Naive B cell (primary cell): ENCODE measurements at regions not wholly inside any gene's neighbourhood (a gene's known extent, or its start where the extent isn't known, plus 50 kb on each side); places are given as distances from the start of the nearest gene placed in this dataset.

Experiments used
- ATAC-seq, 2 donors: fragments of 150-1000 bp; cut with Tn5 transposase; 2 replicates each; pipeline ENCODE4 v1.10.0; 2021; ENCODE audit warnings: low read depth in 2 of 2, mild to moderate bottlenecking in 2 of 2, moderate library complexity in 2 of 2
- DNase-seq: peaks from one replicate; pipeline ENCODE4 v3.0.0; 2022
- H3K27ac Mint-ChIP-seq, 6 donors: one replicate each; pipeline ENCODE4 v1.8.0; 2020 to 2022; ENCODE audit warnings: mild to moderate bottlenecking in 6 of 6, mixed read lengths in 6 of 6, moderate library complexity in 5 of 6, inconsistent platforms in 2 of 6
- H3K27me3 Mint-ChIP-seq, 3 donors: one replicate each; pipeline ENCODE4 v1.8.0; 2021 to 2022; ENCODE audit warnings: mixed read lengths in 3 of 3, mild to moderate bottlenecking in 1 of 3
- H3K36me3 Mint-ChIP-seq, 2 donors: one replicate each; pipeline ENCODE4 v1.8.0; 2020 to 2022; ENCODE audit warnings: mixed read lengths in 2 of 2, inconsistent platforms in 1 of 2, mild to moderate bottlenecking in 1 of 2
- H3K4me1 Mint-ChIP-seq, 3 donors: one replicate each; pipeline ENCODE4 v1.8.0; 2020 to 2022; ENCODE audit warnings: mixed read lengths in 3 of 3, inconsistent platforms in 1 of 3, mild to moderate bottlenecking in 1 of 3, moderate library complexity in 1 of 3
- H3K4me3 Mint-ChIP-seq, 8 donors: one replicate each; pipeline ENCODE4 v1.8.0; 2020 to 2022; ENCODE audit warnings: mild to moderate bottlenecking in 8 of 8, mixed read lengths in 8 of 8, moderate library complexity in 8 of 8, inconsistent platforms in 2 of 8
- H3K9me3 Mint-ChIP-seq, 7 donors: one replicate each; pipeline ENCODE4 v1.8.0; 2020 to 2022; ENCODE audit warnings: mixed read lengths in 7 of 7, mild to moderate bottlenecking in 5 of 7, inconsistent platforms in 2 of 7, moderate library complexity in 1 of 7

GRCh38 chr4:155434366-155434765 lies 57.6 kb upstream of the MAP9 start:
- no peak overlapping the region for H3K4me3 Mint-ChIP-seq
- no peak for ATAC-seq
- no peaks in the 10 kb centered on the region for H3K36me3 Mint-ChIP-seq
- H3K9me3 Mint-ChIP-seq: peaks cover 0 to under 1% (median 0%) of the 10 kb centered on the region in 7 donors
- DNase-seq: no peak
- no peaks in the 10 kb centered on the region for H3K4me1 Mint-ChIP-seq
- peaks cover 0 to 18% (median 12%) of the 10 kb centered on the region in 3 donors for H3K27me3 Mint-ChIP-seq
- no peak overlapping the region for H3K27ac Mint-ChIP-seq

DNA sequence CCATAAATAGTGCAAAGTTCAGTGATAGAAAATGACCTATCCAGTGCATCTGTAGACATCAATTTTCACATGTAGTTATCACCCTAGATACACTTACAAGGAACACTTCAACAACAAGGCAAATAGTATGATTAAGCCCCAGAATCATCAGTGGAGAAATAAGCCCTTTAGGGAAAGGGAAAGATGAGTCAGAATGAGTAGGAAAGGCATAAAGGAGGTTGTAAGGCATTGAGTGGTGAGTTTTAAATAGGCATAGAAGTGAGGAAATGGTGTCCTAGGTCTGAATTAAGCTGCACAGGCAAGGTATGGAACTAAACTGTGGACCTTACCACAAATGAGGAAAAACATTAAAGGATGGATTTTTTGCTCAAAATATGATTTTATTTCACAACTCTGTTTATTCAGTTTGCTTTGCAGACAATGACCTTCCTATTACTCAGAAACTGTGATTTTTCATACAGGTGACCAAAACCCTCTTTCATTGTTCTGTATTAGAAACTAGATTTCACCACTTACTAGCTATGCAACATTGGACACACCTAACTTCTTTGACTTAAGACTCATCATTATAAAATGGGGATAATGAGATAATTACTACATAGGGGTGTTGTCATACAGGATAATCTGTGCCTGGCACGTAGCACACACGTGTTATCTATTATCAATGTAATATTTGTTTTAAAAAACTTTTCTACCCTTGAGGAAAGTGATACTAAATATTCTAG lies 57.0 kb upstream of the MAP9 start:
- DNase-seq: no peak
- Mint-ChIP-seq H3K36me3 (no peaks in the 10 kb centered on the region), H3K4me3 (no peak overlapping the region)

GRCh38 chr4:155430895-155431795 lies 54.4 kb upstream of the MAP9 start:
- Mint-ChIP-seq H3K4me3 (no peak overlapping the region), H3K36me3 (no peaks in the 10 kb centered on the region), H3K27ac (no peak overlapping the region), H3K9me3 (peaks cover 0 to 22% (median 10%) of the 10 kb centered on the region in 7 donors), H3K27me3 (peaks cover 0 to 14% (median 12%) of the 10 kb centered on the region in 3 donors), H3K4me1 (no peaks in the 10 kb centered on the region)
- ATAC-seq: no peak
- DNase-seq: no peak

More for the DNA sequence above, 57.0 kb upstream of the MAP9 start:
- H3K4me1 Mint-ChIP-seq: no peaks in the 10 kb centered on the region
- peaks cover 0 to 18% (median 14%) of the 10 kb centered on the region in 3 donors for H3K27me3 Mint-ChIP-seq
- no peak overlapping the region for H3K27ac Mint-ChIP-seq
- H3K9me3 Mint-ChIP-seq: peaks cover 0 to 3% (median 0%) of the 10 kb centered on the region in 7 donors
- no peak for ATAC-seq

DNA sequence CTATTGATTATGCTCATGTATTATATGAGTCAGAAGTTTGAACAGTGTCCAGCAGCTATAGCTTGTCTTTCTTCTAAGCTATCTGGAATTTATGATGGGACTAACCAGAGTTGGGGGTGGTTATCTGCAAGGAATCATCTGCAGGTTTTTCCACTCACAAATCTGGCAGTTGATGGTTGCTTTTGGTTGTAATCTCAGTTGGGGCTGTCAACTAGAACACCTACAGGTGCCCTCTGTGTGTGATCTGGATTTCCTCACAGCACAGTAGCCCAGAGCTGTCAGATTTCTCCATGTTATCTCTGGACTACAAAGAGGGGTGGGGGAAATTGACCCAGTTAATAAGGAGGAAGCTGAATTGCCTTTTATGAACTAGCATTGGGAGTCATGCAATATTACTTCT lies 51.4 kb upstream of the MAP9 start:
- DNase-seq (no peak), ATAC-seq (no peak)
- H3K27me3 Mint-ChIP-seq: peaks cover 0 to 21% (median 4%) of the 10 kb centered on the region in 3 donors
- no peaks in the 10 kb centered on the region for H3K36me3 Mint-ChIP-seq
- H3K9me3 Mint-ChIP-seq: peaks cover 0 to 25% (median 12%) of the 10 kb centered on the region in 7 donors
- H3K4me1 Mint-ChIP-seq: no peaks in the 10 kb centered on the region
- H3K27ac Mint-ChIP-seq: no peak overlapping the region
- no peak overlapping the region for H3K4me3 Mint-ChIP-seq

DNA sequence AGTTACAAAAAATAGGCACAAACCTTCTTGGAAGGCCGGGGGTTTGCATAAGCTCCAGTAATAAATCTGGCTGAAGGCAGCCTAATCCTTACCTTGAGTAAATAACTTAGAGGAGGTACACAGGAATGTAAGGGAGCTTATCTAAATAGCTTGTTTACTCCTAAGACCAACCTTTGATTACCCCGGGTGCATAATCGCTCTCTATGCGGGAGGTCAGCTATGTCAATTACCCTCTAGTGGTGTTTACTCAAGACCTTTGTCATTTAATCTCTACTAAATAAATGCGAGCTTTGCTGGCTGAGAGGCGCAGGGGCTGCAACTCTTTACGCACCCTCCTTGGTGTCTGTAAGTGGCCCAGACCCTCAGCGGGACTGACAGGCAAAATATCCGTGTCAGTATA lies 50.2 kb upstream of the MAP9 start:
- no peaks in the 10 kb centered on the region for H3K4me1 Mint-ChIP-seq
- peaks cover 0 to 27% (median 12%) of the 10 kb centered on the region in 7 donors for H3K9me3 Mint-ChIP-seq

More for the DNA sequence above, 50.2 kb upstream of the MAP9 start:
- H3K36me3 Mint-ChIP-seq: peaks cover 0 to 3% of the 10 kb centered on the region in 2 donors
- H3K27me3 Mint-ChIP-seq: peaks cover 3 to 24% (median 4%) of the 10 kb centered on the region in 3 donors
- no peak overlapping the region for H3K4me3 Mint-ChIP-seq
- DNase-seq (no peak), ATAC-seq (no peak)
- no peak overlapping the region for H3K27ac Mint-ChIP-seq
